ENCODE measurements at regions not wholly inside any gene's neighbourhood (a gene's known extent, or its start where the extent isn't known, plus 50 kb on each side); places are given as distances from the start of the nearest gene placed in this dataset.

DNA sequence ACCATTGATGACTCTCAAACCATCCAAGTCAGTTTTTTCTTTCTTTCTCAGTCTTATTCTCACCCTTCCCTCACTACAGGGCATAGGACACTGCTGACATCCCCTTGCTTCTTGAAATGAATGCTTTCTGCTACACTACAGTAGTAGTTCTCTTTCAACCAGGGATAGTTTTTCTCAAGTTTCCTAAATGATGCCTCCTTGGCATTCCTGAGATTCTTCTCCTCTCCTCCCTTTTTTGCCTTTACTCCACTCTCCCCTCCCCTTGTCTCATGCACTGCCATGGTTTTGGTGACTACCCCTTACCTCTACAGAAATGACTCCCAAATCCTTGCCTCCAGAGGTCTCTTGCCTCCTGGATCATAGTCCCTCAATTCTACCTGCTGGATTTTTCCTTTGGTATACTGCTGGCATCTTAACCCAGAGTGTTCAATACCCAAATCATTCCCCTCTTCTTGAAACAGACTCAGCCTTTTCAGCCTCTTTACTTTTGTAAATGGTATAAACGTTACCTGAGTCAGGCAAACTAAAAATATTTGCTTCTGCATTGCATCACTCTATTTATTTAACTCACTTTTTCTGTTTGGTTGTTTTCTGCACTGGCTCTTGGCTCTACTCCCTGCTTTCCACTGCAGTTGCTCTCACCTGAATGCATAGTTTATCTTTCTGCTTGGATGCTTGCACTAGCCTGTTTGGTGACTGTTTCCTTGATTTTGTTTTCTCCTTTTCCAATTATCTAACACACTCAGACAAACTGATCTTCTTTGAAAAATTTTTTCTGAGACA is 211.6 kb upstream of the IGF1 start:
- Mint-ChIP-seq H3K9me3 (ENCODE audit: unreplicated experiment) (no peaks in the 10 kb centered on the region), H3K27ac (ENCODE audit: unreplicated experiment) (no peak overlapping the region), H3K36me3 (ENCODE audit: low read depth, unreplicated experiment) (no peaks in the 10 kb centered on the region), H3K4me1 (ENCODE audit: unreplicated experiment) (no peaks in the 10 kb centered on the region), H3K27me3 (ENCODE audit: unreplicated experiment) (no peaks in the 10 kb centered on the region), H3K4me3 (ENCODE audit: unreplicated experiment) (no peak overlapping the region)
- TF ChIP-seq, protein P1, sequence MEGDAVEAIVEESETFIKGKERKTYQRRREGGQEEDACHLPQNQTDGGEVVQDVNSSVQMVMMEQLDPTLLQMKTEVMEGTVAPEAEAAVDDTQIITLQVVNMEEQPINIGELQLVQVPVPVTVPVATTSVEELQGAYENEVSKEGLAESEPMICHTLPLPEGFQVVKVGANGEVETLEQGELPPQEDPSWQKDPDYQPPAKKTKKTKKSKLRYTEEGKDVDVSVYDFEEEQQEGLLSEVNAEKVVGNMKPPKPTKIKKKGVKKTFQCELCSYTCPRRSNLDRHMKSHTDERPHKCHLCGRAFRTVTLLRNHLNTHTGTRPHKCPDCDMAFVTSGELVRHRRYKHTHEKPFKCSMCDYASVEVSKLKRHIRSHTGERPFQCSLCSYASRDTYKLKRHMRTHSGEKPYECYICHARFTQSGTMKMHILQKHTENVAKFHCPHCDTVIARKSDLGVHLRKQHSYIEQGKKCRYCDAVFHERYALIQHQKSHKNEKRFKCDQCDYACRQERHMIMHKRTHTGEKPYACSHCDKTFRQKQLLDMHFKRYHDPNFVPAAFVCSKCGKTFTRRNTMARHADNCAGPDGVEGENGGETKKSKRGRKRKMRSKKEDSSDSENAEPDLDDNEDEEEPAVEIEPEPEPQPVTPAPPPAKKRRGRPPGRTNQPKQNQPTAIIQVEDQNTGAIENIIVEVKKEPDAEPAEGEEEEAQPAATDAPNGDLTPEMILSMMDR (IDR thresholded peaks at IDR 0.05; ENCODE audit: unreplicated experiment) = no peak
- no peak for DNase-seq (ENCODE audit: low spot score)

DNA sequence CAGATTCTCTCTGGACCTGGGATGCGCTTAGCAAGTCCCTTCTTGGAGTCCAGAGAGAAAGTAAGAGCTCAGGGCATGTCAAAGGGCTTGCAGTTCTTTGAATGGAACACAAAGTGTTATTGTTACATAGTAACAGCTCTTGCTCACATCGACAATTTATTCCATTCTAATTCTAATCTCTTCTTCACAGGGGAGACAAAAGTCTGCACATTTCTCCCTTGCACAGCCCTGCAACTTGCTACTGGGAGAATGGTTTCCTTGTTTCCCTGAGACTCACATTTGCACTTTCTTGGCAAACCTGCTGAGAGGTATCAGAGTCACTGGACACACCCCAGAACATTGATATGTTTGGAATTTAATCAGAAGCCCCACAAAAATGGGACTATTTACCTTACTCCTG is 209.9 kb upstream of the IGF1 start:
- H3K9me3 Mint-ChIP-seq (ENCODE audit: unreplicated experiment) = no peaks in the 10 kb centered on the region
- no peaks in the 10 kb centered on the region for H3K36me3 Mint-ChIP-seq (ENCODE audit: low read depth, unreplicated experiment)
- no peak for DNase-seq (ENCODE audit: low spot score)
- TF ChIP-seq, protein P1 (IDR thresholded peaks at IDR 0.05; ENCODE audit: unreplicated experiment) = no peak
- no peaks in the 10 kb centered on the region for H3K4me1 Mint-ChIP-seq (ENCODE audit: unreplicated experiment)
- H3K4me3 Mint-ChIP-seq (ENCODE audit: unreplicated experiment) = no peak overlapping the region
- H3K27me3 Mint-ChIP-seq (ENCODE audit: unreplicated experiment) = no peaks in the 10 kb centered on the region
- H3K27ac Mint-ChIP-seq (ENCODE audit: unreplicated experiment) = no peak overlapping the region

DNA sequence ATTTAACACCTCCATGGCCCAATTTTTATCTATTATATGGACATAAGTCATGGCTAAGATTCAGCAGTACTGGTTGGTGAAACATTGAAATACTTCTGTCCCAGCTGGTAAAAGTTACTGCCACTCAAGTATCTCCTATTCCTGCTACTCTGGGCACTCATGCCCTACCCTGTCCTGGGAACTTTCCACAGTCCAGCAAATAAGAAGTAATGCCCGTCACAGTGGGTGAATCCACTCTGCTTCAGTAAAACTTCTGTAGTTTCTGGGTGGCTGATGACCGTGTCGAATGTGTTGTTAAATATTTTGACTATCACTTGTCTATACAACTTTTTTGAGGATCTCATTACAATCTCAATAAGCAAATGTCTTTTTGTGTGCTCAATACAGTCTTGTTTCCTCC is 209.3 kb upstream of the IGF1 start:
- no peak overlapping the region for H3K4me3 Mint-ChIP-seq (ENCODE audit: unreplicated experiment)
- H3K4me1 Mint-ChIP-seq (ENCODE audit: unreplicated experiment) = no peaks in the 10 kb centered on the region
- TF ChIP-seq, protein P1 (IDR thresholded peaks at IDR 0.05; ENCODE audit: unreplicated experiment) = no peak
- no peak overlapping the region for H3K27ac Mint-ChIP-seq (ENCODE audit: unreplicated experiment)
- no peak for DNase-seq (ENCODE audit: low spot score)
- H3K9me3 Mint-ChIP-seq (ENCODE audit: unreplicated experiment) = no peaks in the 10 kb centered on the region
- no peaks in the 10 kb centered on the region for H3K36me3 Mint-ChIP-seq (ENCODE audit: low read depth, unreplicated experiment)
- H3K27me3 Mint-ChIP-seq (ENCODE audit: unreplicated experiment) = no peaks in the 10 kb centered on the region

DNA sequence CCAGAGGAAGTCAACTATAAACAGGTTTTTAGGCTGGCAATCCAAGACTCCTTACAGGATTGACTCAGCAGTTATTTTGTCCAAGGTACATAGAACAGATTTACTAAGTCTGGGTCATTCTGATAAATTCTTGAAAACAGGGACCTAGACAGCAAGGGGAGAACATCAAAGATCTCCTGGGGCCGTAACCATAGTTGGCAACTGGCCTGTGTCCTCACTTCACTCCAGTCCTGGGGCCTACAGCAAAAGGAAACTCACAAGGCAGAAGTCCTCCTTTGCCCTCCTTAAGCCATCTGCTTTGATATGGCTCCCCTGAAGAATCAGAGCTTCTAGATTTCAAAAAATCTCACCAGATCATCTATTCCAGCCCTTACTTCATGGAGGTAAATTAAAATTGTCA is 207.2 kb upstream of the IGF1 start:
- H3K27ac Mint-ChIP-seq (ENCODE audit: unreplicated experiment) = no peak overlapping the region
- H3K9me3 Mint-ChIP-seq (ENCODE audit: unreplicated experiment) = no peaks in the 10 kb centered on the region
- H3K4me3 Mint-ChIP-seq (ENCODE audit: unreplicated experiment) = no peak overlapping the region
- TF ChIP-seq, protein P1 (IDR thresholded peaks at IDR 0.05; ENCODE audit: unreplicated experiment) = no peak
- no peaks in the 10 kb centered on the region for H3K27me3 Mint-ChIP-seq (ENCODE audit: unreplicated experiment)
- H3K36me3 Mint-ChIP-seq (ENCODE audit: low read depth, unreplicated experiment) = no peaks in the 10 kb centered on the region
- H3K4me1 Mint-ChIP-seq (ENCODE audit: unreplicated experiment) = no peaks in the 10 kb centered on the region
- no peak for DNase-seq (ENCODE audit: low spot score)

DNA sequence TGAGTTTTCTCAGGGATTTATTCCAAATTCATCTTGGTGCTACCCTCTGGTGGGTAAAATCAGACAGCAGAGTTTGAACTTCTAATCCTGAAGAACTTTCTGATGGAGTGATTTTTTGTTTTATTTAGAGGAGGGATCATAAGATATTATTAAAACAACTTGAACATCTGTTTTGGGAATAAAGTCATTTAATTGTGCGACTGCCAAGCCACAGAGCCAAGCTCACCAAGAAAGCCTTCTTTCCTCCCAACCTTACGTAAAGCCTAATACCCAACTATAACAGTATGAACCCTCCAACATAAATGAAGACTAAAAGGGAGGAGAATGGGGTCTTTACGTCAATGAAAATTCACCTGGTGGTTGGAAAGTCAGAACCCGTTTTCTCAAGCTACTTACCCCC is 205.5 kb upstream of the IGF1 start:
- no peak overlapping the region for H3K4me3 Mint-ChIP-seq (ENCODE audit: unreplicated experiment)
- H3K27ac Mint-ChIP-seq (ENCODE audit: unreplicated experiment) = no peak overlapping the region

More for the DNA sequence above, 205.5 kb upstream of the IGF1 start:
- no peak for DNase-seq (ENCODE audit: low spot score)
- Mint-ChIP-seq H3K4me1 (ENCODE audit: unreplicated experiment) (no peaks in the 10 kb centered on the region), H3K36me3 (ENCODE audit: low read depth, unreplicated experiment) (no peaks in the 10 kb centered on the region), H3K9me3 (ENCODE audit: unreplicated experiment) (no peaks in the 10 kb centered on the region), H3K27me3 (ENCODE audit: unreplicated experiment) (no peaks in the 10 kb centered on the region)
- TF ChIP-seq, protein P1 (IDR thresholded peaks at IDR 0.05; ENCODE audit: unreplicated experiment) = no peak
